COLO829 (cell line): ENCODE measurements at regions not wholly inside any gene's neighbourhood (a gene's known extent, or its start where the extent isn't known, plus 50 kb on each side); places are given as distances from the start of the nearest gene placed in this dataset.

ENCODE experiments used
- DNase-seq: peaks from one replicate; pipeline ENCODE4 v3.0.0; 2012; ENCODE audit warnings: low spot score

- peak; percentile 24 for DNase-seq
Observed at GRCh38 chr17:70230850-70231640, 61.7 kb downstream of the KCNJ2 start.

DNA sequence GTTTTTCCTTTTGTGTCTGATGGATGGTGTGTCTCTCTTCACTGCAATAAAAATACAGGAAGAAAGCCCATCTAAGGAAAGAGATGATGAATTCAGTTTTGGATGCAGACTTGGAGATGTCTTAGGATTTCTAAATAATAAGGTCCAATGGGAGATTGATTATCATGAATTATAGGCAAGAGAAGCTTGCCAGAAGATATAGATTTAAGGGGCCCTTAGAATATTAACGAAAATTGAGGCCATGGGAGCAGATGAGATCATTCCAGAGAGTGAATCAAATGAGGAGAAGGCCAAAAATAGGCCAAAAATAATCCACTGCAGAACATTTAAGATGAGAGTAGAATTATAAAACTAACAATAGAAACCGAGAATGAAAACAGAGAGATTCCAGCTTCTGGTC is 63.1 kb downstream of the KCNJ2 start:
- no peak for DNase-seq

DNA sequence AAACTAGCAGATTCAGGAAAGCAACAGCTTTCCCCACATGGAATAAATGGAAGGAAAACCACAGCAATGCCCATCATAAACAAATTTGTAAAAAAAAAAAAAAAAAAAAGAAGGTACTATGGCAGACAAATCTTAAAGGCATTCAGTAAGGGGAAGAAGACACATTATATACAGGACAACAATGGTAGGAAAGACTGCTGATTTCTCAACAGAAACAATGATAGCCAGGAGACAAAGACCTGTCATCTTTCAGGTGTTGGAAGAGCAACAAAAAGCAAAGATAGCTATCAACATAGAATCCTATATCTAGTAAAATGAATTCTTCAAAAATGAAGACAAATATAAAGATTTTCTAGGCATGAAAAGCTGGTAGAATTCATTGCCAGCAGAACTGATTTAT is 65.9 kb downstream of the KCNJ2 start:
- no peak for DNase-seq

GRCh38 chr17:70238228-70238627 is 68.9 kb downstream of the KCNJ2 start:
- no peak for DNase-seq

DNA sequence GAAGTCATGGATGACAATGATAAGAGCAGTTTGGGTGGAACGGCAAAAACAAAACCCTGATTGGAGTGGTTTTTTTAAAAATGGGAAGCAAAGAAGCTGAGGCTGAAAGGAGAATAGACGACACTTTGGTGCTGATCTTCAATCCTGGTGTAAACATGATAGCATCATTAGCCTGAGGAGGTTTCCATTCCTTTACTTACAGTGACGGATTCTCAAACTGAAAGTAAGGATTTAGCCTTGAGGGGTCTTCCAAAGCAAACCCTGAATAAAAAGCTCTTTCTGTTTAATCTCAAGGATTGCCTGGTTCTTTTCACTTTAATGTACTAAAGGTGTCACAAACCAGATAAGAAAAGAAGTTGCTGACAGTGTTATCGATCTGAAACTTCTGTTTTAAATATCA is 69.3 kb downstream of the KCNJ2 start:
- no peak for DNase-seq

DNA sequence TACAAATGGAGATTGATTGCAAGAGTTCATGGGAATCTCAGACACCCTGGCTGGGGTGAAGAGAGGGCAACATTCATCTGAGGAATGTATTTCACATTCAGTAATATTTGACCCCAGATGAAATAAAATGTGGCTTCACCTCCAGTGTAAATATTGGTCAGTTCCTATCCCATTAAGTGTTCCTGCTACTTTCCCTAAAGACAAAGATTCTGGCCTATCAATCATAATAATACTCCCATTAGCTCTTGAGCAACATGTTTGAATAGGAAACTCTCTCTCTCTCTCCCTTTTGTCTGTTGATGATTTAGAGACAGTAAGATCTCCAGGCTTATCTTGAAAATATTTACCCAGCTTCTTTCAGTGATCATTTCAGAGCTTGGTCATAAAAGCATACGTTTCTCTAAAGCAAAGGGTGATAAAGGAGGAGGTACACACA is 70.1 kb downstream of the KCNJ2 start:
- no peak for DNase-seq

- no peak for DNase-seq
Observed at GRCh38 chr17:70241071-70241470, 71.7 kb downstream of the KCNJ2 start.

- peak; percentile 58 for DNase-seq
Observed at GRCh38 chr17:70242781-70243437, 73.6 kb downstream of the KCNJ2 start.

- DNase-seq: no peak
Observed at GRCh38 chr17:70251706-70252105, 82.4 kb downstream of the KCNJ2 start.

GRCh38 chr17:70254735-70255460 is 85.6 kb downstream of the KCNJ2 start:
- no peak for DNase-seq

DNA sequence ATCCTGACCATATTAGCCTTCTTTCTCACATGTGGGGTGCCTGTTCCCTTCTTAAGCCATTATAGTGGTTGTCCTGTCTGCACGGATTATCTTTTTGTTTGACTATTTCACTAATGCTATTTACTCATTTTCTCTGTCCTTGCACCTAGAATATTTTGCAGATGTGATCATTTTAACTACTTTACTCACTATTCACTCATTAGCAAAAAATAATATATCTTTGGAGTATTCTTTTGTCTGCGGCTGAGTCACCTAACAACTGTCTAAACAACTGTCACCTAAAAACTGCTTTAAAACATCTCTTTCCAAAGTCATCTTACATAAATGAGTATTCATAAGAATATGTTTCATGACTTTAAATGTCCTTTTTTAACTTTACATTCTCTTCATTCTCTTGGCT is 87.4 kb downstream of the KCNJ2 start:
- no peak for DNase-seq

DNA sequence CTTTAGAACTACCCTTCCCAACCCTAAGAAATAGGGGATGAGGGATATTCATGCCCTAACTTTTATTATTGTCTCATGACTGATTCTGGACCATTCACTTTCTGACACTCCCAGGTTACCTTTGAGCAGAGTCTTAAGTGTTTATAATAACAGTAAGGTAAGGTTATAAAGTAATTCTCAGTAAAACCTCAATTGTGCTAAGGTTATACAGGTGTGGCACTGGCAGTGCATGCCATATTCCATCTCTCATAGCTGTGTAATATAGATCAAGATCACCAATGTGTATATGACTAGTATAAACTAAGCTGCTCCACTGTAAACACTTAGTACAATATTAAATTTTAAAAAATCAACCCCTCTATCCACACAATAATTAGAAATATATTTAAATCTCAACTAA is 89.1 kb downstream of the KCNJ2 start:
- no peak for DNase-seq

GRCh38 chr17:70259400-70259799 is 90.1 kb downstream of the KCNJ2 start:
- no peak for DNase-seq

DNA sequence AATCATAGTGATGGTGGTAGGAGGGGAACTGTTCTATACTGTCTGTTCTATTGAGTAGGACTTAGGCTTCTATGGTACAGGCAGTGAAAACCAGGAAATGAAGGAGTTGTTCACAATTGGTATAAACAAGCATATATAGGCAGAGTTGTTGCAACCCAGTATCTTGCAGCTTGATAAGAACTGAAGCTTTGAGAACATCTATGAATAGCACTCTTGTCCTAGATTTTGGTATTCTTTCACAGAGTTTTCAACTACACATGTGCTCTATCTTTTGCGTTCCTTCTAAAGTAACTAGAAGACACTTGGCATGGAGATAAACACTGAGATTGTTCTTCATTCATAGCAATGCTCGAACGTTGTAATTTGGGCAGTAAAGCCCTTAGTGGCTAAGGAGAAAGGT is 91.8 kb downstream of the KCNJ2 start:
- DNase-seq: peak; percentile 37

DNA sequence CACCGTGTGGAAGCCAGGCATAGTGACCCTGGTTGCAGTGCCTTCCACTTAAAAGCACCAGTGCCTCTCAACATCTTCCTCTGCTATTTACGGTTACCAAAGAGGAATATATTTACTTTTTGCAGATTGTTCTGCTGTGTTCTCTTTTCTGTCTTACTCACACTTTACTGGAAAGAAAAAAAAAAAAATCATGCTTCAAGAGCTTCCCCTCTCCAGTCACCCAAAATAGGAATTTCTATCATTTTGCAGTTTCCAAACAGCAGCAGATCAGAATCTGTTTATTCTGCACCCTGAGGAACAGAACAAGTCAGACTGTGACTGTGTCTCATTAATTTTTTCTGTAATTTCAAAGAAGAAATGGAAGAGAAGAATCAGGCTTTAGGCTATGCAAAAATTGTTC is 96.1 kb downstream of the KCNJ2 start:
- no peak for DNase-seq

- DNase-seq: no peak
Observed at GRCh38 chr17:70266394-70266793, 97.1 kb downstream of the KCNJ2 start.

- no peak for DNase-seq
Observed at GRCh38 chr17:70268383-70268782, 99.1 kb downstream of the KCNJ2 start.

- no peak for DNase-seq
Observed at GRCh38 chr17:70270554-70270953, 101.2 kb downstream of the KCNJ2 start.

DNA sequence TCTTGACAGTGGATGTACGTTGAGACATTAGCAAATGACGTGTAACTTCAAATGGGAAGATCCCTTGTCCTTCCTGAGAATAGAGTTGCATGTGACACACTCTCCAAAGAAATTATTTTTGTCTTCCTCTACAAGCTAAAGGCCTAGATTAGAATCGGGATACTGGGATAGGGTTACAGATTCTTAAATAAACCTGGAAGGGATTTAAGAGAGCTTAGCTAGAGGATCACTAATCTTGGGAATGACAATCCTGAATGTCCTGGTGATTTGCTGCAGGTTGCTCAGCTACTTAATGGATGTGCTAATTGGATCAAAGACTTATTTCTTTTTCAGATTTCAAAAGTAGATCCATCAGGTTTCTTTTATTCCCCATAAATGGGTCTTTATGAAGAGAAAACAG is 101.9 kb downstream of the KCNJ2 start:
- no peak for DNase-seq

GRCh38 chr17:70271672-70272071 is 102.3 kb downstream of the KCNJ2 start:
- DNase-seq: no peak

- no peak for DNase-seq
Observed at GRCh38 chr17:70274255-70274654, 104.9 kb downstream of the KCNJ2 start.

DNA sequence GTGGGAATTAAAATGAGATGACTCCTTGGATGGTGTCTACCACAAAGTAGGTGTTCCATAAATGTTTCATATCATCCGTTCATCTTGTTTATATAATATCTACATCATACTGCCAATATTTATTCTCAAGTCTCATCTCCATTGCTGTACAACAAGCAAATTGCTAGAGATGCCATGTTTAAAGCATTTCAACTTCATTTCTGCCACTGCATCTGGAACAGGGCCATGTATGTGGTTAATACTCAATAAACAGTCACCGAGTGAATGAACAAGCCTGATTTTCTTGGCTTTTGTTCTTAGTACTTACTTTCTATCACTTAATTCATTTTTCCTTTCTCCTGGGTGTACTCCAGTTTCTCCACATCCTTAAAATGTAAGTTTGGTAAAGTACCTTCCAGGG is 107.6 kb downstream of the KCNJ2 start:
- DNase-seq: no peak

- DNase-seq: no peak
Observed at GRCh38 chr17:70278844-70279462, 109.6 kb downstream of the KCNJ2 start.
